GM12878 (cell line): ENCODE measurements at regions not wholly inside any gene's neighbourhood (a gene's known extent, or its start where the extent isn't known, plus 50 kb on each side); places are given as distances from the start of the nearest gene placed in this dataset.

ENCODE experiments used
- CREB1 ChIP-seq: IDR thresholded peaks from 2 replicates; pipeline ENCODE4 v1.6.1; 2012; ENCODE audit warnings: low read depth, mild to moderate bottlenecking, inconsistent platforms
- CTCF ChIP-seq, 3 experiments: IDR thresholded peaks in 2 of 3; conservative IDR thresholded peaks in 1 of 3; 2 replicates each; pipeline ENCODE4 v1.5.1; 2011; ENCODE audit warnings: low read depth in 3 of 3, low read length in 3 of 3, mild to moderate bottlenecking in 3 of 3, control low read depth in 2 of 3, moderate library complexity in 2 of 3, inconsistent platforms in 1 of 3, mixed read lengths in 1 of 3; ENCODE audit not compliant: control insufficient read depth in 2 of 3, insufficient read depth in 1 of 3; ENCODE audit errors: extremely low read depth in 1 of 3
- EZH2 ChIP-seq: IDR thresholded peaks from 2 replicates; pipeline ENCODE4 v1.6.1; 2012; ENCODE audit warnings: low read depth, mild to moderate bottlenecking, control low read depth, inconsistent platforms, low read length, borderline replicate concordance; ENCODE audit not compliant: control insufficient read depth
- POLR2A ChIP-seq: IDR thresholded peaks from 2 replicates; pipeline ENCODE4 v1.6.1; 2011; ENCODE audit warnings: low read depth, mild to moderate bottlenecking, low read length
- SMC3 ChIP-seq: IDR thresholded peaks from 2 replicates; pipeline ENCODE4 v1.6.1; 2011; ENCODE audit warnings: low read length, improper control_type of control experiment, borderline replicate concordance
- TARDBP ChIP-seq: IDR thresholded peaks from 2 replicates; pipeline ENCODE4 v1.6.1; 2016; ENCODE audit warnings: borderline replicate concordance

- no peak for TF ChIP-seq EZH2
- peak; percentile 36 to 62 (median 53) for TF ChIP-seq CTCF (IDR thresholded peaks at IDR 0.05 in 2 of 3, conservative IDR thresholded peaks at IDR 0.05 in 1 of 3; ENCODE audit: control insufficient read depth in 2 of 3, extremely low read depth in 1 of 3, insufficient read depth in 1 of 3, low read depth in 3 of 3, low read length in 3 of 3)
- TF ChIP-seq TARDBP: no peak
- TF ChIP-seq POLR2A: no peak
- peak; percentile 43; the same call in 1 of the 2 replicates for TF ChIP-seq SMC3
- no peak for TF ChIP-seq CREB1
These were observed 799.8 kb downstream of the NSUN3 start for GRCh38 chr3:94862703-94863102.
